GM23338 (cell line): ENCODE measurements at regions not wholly inside any gene's neighbourhood (a gene's known extent, or its start where the extent isn't known, plus 50 kb on each side); places are given as distances from the start of the nearest gene placed in this dataset.

Experiments used
- ATAC-seq: fragments of 200-7000 bp; cut with Tn5 transposase; 3 replicates; pipeline ENCODE4 v1.9.1; 2020
- DNase-seq: peaks from one replicate; pipeline ENCODE4 v3.0.0-alpha.2; 2015; ENCODE audit warnings: low spot score
- H2AFZ ChIP-seq: fragments of 200-600 bp; sonication (generic); 2 replicates; pipeline ENCODE4 v1.8.0; 2016; ENCODE audit warnings: antibody characterized with exemption, mild to moderate bottlenecking, moderate library complexity
- H3F3A ChIP-seq: fragments of 200-600 bp; sonication (generic); replicated peaks from 2 replicates; pipeline ENCODE4 v1.8.0; 2017; ENCODE audit warnings: antibody characterized with exemption, mixed run types, low read depth
- H3K27ac ChIP-seq: fragments of 200-600 bp; sonication (generic); 2 replicates; pipeline ENCODE4 v1.6.1; 2016; ENCODE audit warnings: low read depth
- H3K27me3 ChIP-seq: fragments of 200-600 bp; sonication (generic); 2 replicates; pipeline ENCODE4 v1.8.0; 2016; ENCODE audit warnings: mild to moderate bottlenecking, mixed run types, moderate library complexity; ENCODE audit not compliant: insufficient read depth
- H3K36me3 ChIP-seq: fragments of 200-600 bp; sonication (generic); 2 replicates; pipeline ENCODE4 v1.8.0; 2016; ENCODE audit warnings: mild to moderate bottlenecking; ENCODE audit not compliant: insufficient read depth
- H3K4me1 ChIP-seq: fragments of 200-600 bp; sonication (generic); 2 replicates; pipeline ENCODE4 v1.8.0; 2016; ENCODE audit warnings: mild to moderate bottlenecking, moderate library complexity; ENCODE audit not compliant: insufficient read depth
- H3K4me2 ChIP-seq: fragments of 200-600 bp; sonication (generic); 2 replicates; pipeline ENCODE4 v1.7.1; 2017; ENCODE audit warnings: mixed run types
- H3K4me3 ChIP-seq: fragments of 200-600 bp; sonication (generic); 2 replicates; pipeline ENCODE4 v1.6.1; 2016; ENCODE audit warnings: mixed run types
- H3K79me2 ChIP-seq: fragments of 200-600 bp; sonication (generic); replicated peaks from 2 replicates; pipeline ENCODE4 v1.8.0; 2017; ENCODE audit warnings: mild to moderate bottlenecking; ENCODE audit not compliant: insufficient read depth
- H3K9me2 ChIP-seq: fragments of 200-600 bp; sonication (generic); 2 replicates; pipeline ENCODE4 v1.8.0; 2017; ENCODE audit not compliant: insufficient read depth
- H4K20me1 ChIP-seq: fragments of 200-600 bp; sonication (generic); replicated peaks from 2 replicates; pipeline ENCODE4 v1.8.0; 2017; ENCODE audit warnings: mild to moderate bottlenecking; ENCODE audit not compliant: insufficient read depth
- H3K27ac Mint-ChIP-seq: 2 replicates; pipeline ENCODE4 v1.8.0; 2020; ENCODE audit warnings: inconsistent platforms, mild to moderate bottlenecking, moderate library complexity, mixed read lengths
- H3K27me3 Mint-ChIP-seq: 3 replicates; pipeline ENCODE4 v1.8.0; 2022; ENCODE audit warnings: low read depth, mild to moderate bottlenecking, moderate library complexity, mixed read lengths, inconsistent platforms; ENCODE audit not compliant: insufficient read depth, poor library complexity
- H3K36me3 Mint-ChIP-seq: 3 replicates; pipeline ENCODE4 v1.8.0; 2021; ENCODE audit warnings: low read depth, mild to moderate bottlenecking, inconsistent platforms, moderate library complexity, mixed read lengths
- H3K4me1 Mint-ChIP-seq: 3 replicates; pipeline ENCODE4 v1.8.0; 2020; ENCODE audit warnings: mild to moderate bottlenecking, inconsistent platforms, mixed read lengths
- H3K4me3 Mint-ChIP-seq: 3 replicates; pipeline ENCODE4 v1.8.0; 2021; ENCODE audit warnings: moderate library complexity, mild to moderate bottlenecking, inconsistent platforms, mixed read lengths
- H3K9me3 Mint-ChIP-seq: 3 replicates; pipeline ENCODE4 v1.8.0; 2020; ENCODE audit warnings: moderate library complexity, mild to moderate bottlenecking, inconsistent platforms, mixed read lengths
- CREB1 ChIP-seq: fragments of 250-450 bp; sonication (Bioruptor Pico); IDR thresholded peaks from 2 replicates; pipeline ENCODE4 v1.5.0; 2020; ENCODE audit warnings: low read depth, mild to moderate bottlenecking, moderate library complexity
- ETS1 ChIP-seq: IDR thresholded peaks from 2 replicates; pipeline ENCODE4 v1.6.1; 2016; ENCODE audit warnings: antibody characterized with exemption
- EZH2 ChIP-seq: fragments of 200-600 bp; sonication (generic); IDR thresholded peaks from one replicate; pipeline ENCODE4 v1.8.0; 2017; ENCODE audit warnings: antibody characterized with exemption, mild to moderate bottlenecking, low read depth; ENCODE audit not compliant: unreplicated experiment
- EZH2phosphoT487 ChIP-seq: fragments of 200-600 bp; sonication (generic); IDR thresholded peaks from one replicate; pipeline ENCODE4 v1.8.1; 2018; ENCODE audit warnings: antibody characterized with exemption; ENCODE audit not compliant: unreplicated experiment
- JUNB ChIP-seq: IDR thresholded peaks from one replicate; pipeline ENCODE4 v1.6.1; 2016; ENCODE audit warnings: antibody characterized with exemption; ENCODE audit not compliant: unreplicated experiment
- NANOG ChIP-seq: IDR thresholded peaks from 2 replicates; pipeline ENCODE4 v1.6.1; 2016; ENCODE audit warnings: antibody characterized with exemption, borderline replicate concordance
- POLR2AphosphoS5 ChIP-seq: IDR thresholded peaks from 2 replicates; pipeline ENCODE4 v1.6.1; 2016; ENCODE audit warnings: antibody characterized with exemption, low read depth
- REST ChIP-seq: IDR thresholded peaks from one replicate; pipeline ENCODE4 v1.6.1; 2018; ENCODE audit warnings: antibody characterized with exemption; ENCODE audit not compliant: unreplicated experiment
- STAT1 ChIP-seq: IDR thresholded peaks from one replicate; pipeline ENCODE4 v1.6.1; 2016; ENCODE audit warnings: antibody characterized with exemption; ENCODE audit not compliant: unreplicated experiment
- ZNF114 ChIP-seq: fragments of 250-450 bp; sonication (Bioruptor Pico); IDR thresholded peaks from 2 replicates; pipeline ENCODE4 v1.5.0; 2020; ENCODE audit warnings: mild to moderate bottlenecking, moderate library complexity
- ZNF331 ChIP-seq: fragments of 250-450 bp; sonication (Bioruptor Pico); IDR thresholded peaks from 2 replicates; pipeline ENCODE4 v1.5.0; 2020; ENCODE audit warnings: low read depth, mild to moderate bottlenecking, moderate library complexity
- TF ChIP-seq, protein P1 (sequence below): fragments of 250-450 bp; sonication (Bioruptor Pico); IDR thresholded peaks from 2 replicates; pipeline ENCODE4 v1.5.0; 2020; ENCODE audit warnings: mild to moderate bottlenecking, moderate library complexity
- TF ChIP-seq, protein P2 (sequence below), 2 experiments: fragments of 200-600 bp in 1 of 2; sonication (generic) in 1 of 2; conservative IDR thresholded peaks; 2 replicates each; pipeline versions ENCODE4 v1.5.1 to v1.6.1; 2016 to 2017; ENCODE audit warnings: antibody characterized with exemption in 2 of 2, low read depth in 2 of 2, mild to moderate bottlenecking in 2 of 2, moderate library complexity in 1 of 2

- Histone ChIP-seq H3K27ac (no peak overlapping the region), H3K27me3 (no peaks in the 10 kb centered on the region), H3K4me1 (no peaks in the 10 kb centered on the region; the same call in 1 of the 2 replicates), H3K4me3 (no peak overlapping the region), H3F3A (no peaks in the 10 kb centered on the region), H2AFZ (no peak overlapping the region), H4K20me1 (no peaks in the 10 kb centered on the region), H3K36me3 (no peaks in the 10 kb centered on the region), H3K9me2 (0 out of 2 replicates have a peak, but pooled peaks cover 4% of the 10 kb centered on the region), H3K4me2 (no peak overlapping the region), H3K79me2 (no peaks in the 10 kb centered on the region)
- no peak for ATAC-seq
- Mint-ChIP-seq H3K27ac (no peak overlapping the region), H3K36me3 (no peaks in the 10 kb centered on the region), H3K27me3 (peaks cover 2% of the 10 kb centered on the region), H3K4me3 (no peak overlapping the region), H3K4me1 (peaks cover 9% of the 10 kb centered on the region), H3K9me3 (peaks cover 9% of the 10 kb centered on the region)
- DNase-seq, result no peak
- TF ChIP-seq EZH2phosphoT487, result no peak
- no peak for TF ChIP-seq EZH2
- no peak for TF ChIP-seq CREB1 (CRISPR knock-in tag)
- TF ChIP-seq ZNF331 (CRISPR knock-in tag), result no peak
- TF ChIP-seq, protein P1, sequence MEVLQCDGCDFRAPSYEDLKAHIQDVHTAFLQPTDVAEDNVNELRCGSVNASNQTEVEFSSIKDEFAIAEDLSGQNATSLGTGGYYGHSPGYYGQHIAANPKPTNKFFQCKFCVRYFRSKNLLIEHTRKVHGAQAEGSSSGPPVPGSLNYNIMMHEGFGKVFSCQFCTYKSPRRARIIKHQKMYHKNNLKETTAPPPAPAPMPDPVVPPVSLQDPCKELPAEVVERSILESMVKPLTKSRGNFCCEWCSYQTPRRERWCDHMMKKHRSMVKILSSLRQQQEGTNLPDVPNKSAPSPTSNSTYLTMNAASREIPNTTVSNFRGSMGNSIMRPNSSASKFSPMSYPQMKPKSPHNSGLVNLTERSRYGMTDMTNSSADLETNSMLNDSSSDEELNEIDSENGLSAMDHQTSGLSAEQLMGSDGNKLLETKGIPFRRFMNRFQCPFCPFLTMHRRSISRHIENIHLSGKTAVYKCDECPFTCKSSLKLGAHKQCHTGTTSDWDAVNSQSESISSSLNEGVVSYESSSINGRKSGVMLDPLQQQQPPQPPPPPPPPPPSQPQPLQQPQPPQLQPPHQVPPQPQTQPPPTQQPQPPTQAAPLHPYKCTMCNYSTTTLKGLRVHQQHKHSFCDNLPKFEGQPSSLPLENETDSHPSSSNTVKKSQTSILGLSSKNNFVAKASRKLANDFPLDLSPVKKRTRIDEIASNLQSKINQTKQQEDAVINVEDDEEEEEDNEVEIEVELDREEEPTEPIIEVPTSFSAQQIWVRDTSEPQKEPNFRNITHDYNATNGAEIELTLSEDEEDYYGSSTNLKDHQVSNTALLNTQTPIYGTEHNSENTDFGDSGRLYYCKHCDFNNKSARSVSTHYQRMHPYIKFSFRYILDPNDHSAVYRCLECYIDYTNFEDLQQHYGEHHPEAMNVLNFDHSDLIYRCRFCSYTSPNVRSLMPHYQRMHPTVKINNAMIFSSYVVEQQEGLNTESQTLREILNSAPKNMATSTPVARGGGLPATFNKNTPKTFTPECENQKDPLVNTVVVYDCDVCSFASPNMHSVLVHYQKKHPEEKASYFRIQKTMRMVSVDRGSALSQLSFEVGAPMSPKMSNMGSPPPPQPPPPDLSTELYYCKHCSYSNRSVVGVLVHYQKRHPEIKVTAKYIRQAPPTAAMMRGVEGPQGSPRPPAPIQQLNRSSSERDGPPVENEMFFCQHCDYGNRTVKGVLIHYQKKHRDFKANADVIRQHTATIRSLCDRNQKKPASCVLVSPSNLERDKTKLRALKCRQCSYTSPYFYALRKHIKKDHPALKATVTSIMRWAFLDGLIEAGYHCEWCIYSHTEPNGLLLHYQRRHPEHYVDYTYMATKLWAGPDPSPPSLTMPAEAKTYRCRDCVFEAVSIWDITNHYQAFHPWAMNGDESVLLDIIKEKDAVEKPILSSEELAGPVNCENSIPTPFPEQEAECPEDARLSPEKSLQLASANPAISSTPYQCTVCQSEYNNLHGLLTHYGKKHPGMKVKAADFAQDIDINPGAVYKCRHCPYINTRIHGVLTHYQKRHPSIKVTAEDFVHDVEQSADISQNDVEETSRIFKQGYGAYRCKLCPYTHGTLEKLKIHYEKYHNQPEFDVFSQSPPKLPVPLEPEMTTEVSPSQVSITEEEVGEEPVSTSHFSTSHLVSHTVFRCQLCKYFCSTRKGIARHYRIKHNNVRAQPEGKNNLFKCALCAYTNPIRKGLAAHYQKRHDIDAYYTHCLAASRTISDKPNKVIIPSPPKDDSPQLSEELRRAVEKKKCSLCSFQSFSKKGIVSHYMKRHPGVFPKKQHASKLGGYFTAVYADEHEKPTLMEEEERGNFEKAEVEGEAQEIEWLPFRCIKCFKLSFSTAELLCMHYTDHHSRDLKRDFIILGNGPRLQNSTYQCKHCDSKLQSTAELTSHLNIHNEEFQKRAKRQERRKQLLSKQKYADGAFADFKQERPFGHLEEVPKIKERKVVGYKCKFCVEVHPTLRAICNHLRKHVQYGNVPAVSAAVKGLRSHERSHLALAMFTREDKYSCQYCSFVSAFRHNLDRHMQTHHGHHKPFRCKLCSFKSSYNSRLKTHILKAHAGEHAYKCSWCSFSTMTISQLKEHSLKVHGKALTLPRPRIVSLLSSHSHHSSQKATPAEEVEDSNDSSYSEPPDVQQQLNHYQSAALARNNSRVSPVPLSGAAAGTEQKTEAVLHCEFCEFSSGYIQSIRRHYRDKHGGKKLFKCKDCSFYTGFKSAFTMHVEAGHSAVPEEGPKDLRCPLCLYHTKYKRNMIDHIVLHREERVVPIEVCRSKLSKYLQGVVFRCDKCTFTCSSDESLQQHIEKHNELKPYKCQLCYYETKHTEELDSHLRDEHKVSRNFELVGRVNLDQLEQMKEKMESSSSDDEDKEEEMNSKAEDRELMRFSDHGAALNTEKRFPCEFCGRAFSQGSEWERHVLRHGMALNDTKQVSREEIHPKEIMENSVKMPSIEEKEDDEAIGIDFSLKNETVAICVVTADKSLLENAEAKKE, result no peak
- TF ChIP-seq REST, result no peak
- TF ChIP-seq, protein P2, sequence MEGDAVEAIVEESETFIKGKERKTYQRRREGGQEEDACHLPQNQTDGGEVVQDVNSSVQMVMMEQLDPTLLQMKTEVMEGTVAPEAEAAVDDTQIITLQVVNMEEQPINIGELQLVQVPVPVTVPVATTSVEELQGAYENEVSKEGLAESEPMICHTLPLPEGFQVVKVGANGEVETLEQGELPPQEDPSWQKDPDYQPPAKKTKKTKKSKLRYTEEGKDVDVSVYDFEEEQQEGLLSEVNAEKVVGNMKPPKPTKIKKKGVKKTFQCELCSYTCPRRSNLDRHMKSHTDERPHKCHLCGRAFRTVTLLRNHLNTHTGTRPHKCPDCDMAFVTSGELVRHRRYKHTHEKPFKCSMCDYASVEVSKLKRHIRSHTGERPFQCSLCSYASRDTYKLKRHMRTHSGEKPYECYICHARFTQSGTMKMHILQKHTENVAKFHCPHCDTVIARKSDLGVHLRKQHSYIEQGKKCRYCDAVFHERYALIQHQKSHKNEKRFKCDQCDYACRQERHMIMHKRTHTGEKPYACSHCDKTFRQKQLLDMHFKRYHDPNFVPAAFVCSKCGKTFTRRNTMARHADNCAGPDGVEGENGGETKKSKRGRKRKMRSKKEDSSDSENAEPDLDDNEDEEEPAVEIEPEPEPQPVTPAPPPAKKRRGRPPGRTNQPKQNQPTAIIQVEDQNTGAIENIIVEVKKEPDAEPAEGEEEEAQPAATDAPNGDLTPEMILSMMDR (conservative IDR thresholded peaks at IDR 0.05; ENCODE audit: low read depth in 2 of 2), result no peak
- TF ChIP-seq STAT1, result no peak
- TF ChIP-seq NANOG, result no peak
- no peak for TF ChIP-seq POLR2AphosphoS5
- TF ChIP-seq JUNB, result no peak
- TF ChIP-seq ZNF114 (CRISPR knock-in tag), result no peak
- no peak for TF ChIP-seq ETS1
These were observed 54.3 kb upstream of the INTU start for GRCh38 chr4:127578491-127578890.
